NOMO-1 treated with dmso at 0.1 percent for 144 hours (cell line): ENCODE measurements at regions not wholly inside any gene's neighbourhood (a gene's known extent, or its start where the extent isn't known, plus 50 kb on each side); places are given as distances from the start of the nearest gene placed in this dataset.
"Not testable (repeated sequence)": the region's sequence is repeated elsewhere in the genome, so short reads cannot be mapped to it uniquely, and the experiment has no call there.

Experiments
- DNase-seq: peaks from one replicate; lab custom pipeline; 2025; ENCODE audit not compliant: unreplicated experiment; lab: John Stamatoyannopoulos, UW

DNA sequence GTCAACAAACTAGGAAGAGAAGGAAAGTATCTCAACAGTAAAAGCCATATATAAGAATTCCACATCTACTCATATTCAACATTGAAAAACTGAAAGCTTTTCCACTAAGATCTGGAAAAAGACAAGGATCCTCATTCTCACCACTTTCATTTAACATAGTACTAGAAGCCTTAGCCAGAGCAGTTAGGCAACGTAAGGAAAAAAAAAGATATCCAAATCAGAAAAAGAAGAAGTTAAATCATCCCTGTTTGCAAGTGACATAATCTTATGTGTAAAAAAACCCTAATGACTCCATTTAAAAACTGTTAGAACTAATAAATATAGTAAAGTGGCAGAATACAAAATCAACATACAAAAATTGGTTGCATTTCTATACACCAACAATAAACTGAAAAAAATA lies 426.2 kb downstream of the BCAT1 start:
- DNase-seq: peak; percentile 6

DNA sequence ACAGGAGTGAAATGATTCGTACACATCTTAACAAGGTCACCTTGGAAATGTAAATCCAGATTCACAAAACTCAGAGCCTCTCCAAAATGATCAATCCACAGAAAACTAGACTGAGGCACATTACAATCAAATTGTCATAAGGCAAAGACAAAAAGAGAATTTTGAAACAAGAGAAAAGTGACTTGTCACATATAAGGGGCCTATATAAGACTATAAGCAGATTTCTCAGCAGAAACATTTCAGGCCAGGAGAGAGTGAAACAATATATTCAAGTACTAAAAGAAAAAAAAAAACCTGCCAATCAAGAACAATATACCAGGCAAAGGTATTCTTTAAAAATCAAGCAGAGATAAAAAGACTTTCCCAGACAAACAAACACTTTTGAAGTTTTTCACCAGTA lies 429.1 kb downstream of the BCAT1 start:
- DNase-seq: no peak

DNA sequence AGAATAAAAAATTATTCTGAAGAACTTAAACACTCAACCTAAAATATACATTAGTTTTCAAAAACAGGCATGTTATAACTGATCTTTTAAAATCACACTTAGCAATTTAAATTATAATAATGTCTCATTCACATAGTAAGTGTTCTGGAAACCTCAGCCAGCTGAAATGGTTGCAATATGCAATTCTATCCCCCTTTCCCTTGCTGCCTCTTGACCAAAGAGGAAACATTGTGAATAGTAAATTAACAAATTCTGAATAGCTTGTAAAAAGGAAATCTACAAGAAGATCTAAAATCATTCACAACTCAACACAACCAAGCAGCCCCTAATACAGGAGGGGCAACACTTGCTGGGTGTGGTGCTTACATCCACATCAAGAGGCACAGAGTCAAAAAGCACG lies 431.9 kb downstream of the BCAT1 start:
- DNase-seq: no peak

DNA sequence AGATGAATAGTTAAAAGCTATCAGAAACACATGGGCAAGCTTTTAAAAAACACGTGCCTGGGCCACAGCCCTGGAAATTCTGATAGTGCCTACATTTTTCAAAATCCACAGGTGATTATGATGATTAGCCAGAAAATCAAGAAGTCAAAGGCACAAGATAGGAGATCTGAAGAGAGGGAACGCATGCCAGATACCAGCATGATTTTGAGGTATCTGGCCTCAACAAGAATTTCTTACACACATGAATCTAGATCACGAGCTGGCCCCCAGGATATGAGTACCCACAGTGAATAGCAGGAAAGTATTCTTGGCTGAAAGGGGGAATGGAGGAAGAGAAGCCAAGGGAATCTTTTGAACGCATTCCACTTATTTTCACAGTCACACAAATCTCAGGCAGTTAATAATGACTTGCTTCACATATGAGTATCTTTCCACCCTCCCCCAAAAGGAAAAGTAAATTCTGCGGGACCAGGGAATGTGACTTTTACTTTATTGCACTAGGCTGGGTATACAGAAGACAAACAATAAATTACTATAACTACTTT lies 438.2 kb downstream of the BCAT1 start:
- no peak for DNase-seq

DNA sequence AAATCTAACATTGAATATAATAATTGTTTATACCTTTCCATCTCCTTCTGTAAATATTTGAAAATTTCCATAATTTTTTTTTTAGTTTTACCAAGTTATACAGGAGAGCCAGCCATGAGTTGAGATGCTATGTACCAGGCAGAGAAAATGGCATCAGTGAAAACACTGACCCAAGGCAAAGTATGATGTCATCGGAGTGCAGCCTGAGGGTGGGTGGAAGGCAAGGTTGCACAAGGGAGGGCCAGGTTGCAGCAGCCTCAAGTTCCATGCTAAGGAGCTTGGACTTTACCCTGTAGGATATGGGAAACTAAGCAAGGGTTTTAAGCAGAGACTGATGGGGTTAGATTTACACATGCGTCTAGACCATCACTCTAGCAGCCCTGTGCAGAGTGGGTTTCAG lies 441.1 kb downstream of the BCAT1 start:
- no peak for DNase-seq

DNA sequence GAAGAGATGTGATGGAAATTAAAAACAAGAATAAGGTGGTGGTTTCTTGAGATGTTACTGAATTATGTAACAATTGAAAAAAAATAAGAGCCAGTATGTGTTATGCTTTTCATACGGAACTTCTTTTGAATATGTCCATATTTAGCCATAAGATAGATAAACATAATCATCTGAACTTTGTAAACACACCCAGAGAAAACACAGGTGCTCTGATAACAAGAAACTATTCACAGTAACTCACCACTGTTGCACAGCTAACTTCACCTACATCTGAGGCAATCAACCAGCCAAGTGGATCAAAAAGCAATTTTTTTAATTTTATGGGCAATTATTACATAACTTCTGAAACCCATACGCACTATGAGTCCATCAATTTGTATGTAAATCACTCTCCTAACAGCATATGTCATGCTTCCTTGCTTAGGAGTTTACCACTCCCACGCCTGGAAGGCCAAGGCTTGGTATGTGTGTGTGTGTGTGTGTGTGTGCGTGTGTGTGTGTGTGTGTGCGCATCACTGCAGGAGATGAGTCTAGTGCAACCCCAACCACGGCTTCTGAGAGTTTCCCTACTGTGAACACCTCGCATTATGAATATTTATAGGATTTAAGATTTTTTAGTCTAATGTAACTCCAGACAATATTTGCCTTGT lies 443.4 kb downstream of the BCAT1 start:
- no peak for DNase-seq

DNA sequence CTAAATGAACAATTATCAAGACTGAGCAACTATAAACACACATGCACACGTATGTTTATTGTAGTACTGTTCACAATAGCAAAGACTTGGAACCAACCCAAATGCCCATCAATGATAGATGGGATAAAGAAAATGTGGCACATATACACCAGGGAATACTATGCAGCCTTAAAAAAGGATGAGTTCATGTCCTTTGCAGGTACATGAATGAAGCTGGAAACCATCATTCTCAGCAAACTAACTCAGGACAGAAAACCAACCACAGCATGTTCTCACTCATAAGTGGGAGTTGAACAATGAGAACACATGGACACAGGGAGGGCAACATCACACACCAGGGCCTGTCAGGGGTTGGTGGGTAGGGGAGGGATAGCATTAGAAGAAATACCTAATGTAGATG lies 445.4 kb downstream of the BCAT1 start:
- DNase-seq: not testable (repeated sequence)

DNA sequence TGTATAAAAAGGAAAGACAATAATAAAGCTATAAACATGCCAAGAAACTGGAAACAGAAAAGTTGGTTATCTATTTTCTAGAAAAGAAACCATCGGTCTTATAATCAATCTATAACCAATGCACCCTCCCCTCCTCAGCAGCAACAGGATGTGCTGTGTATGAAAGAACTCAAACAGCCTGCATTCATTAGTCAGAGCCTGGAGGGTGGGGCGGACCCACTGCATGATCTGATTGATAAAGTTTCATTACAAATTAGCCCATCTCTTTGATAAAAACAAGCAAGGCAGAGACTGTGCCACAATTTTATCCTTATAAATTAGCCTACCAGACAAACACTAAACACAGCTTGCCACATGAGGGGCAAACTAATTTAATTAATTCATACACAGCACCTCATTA lies 448.1 kb downstream of the BCAT1 start:
- no peak for DNase-seq

DNA sequence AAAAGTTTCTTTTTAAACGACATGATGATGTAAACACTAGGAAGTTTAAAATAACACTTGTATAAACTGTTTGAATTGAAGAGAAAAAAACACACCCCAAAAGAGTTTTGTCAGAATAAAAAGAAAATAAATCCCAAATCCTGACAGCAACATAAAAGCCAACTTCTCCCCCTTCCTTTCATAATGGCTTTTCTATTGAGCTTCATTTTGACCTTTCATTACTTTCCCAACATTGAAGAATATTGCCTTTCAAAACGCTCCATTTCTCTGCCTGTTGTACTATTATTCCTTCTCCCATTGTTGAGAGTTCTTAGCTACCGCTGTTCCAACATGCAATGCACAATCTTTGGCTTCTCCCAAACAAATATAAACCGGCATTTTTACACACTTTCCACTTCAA lies 448.5 kb downstream of the BCAT1 start:
- no peak for DNase-seq

DNA sequence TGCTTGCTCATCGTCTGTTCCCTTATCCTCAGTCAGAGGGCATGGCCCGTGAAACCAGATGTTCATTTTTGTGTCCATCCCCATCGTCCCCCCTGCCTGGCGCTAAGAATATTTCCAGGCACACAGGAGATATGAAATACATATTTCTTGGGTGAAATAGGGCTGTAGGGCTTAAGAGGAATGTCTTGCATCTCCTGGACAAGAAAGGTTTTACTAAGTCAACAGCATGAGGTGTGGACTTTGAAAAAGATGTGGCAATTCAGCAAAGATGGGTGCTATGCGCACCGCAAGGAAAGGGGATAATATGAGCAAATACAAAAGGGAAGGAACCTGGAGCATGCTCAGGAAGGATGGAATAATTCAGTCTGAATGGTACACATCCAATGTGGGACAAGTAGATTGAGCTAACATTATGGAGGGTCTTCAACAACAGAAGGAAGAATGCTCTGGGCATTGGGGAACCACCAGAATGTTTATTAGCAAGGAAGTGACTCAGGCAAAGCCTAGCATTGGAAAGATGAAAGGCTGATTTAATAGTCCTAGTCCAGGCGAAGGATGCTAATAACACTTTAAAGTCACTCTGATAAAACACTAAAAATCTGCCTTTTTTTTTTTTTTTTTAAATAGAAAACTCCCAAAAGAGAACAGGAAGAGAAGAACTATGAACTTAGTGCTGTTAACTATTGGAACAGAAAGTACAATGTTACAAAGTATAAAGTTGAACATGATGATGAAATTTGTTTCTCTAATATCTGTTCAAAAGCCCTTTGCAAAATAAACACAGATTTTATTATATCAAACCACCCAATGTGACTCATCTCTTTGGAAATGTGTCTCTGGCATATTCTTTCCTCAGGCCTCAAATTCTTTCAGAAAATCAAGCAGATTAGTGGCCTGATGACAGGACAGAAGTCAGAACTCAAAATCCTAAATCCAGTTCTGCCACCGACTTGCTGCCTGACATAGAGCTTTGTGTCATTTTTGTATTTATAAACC lies 449.5 kb downstream of the BCAT1 start:
- no peak for DNase-seq

DNA sequence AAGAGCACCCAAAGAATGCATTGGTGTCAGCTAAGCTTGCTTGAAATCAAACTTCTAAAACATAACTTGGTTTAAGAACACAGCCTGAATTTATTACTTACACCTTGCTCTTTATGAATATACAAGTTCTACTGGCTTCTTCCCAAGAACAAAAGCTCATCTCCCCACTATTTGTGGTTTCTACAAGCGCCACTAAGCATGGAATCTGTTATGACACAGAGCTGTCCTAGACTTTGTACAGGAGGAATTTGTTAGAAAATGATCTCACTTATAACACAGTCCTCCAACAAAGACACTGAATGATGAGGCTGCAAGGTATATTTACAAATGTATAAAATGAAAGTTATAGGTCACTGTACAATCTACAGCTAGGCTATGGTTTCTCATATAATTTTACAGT lies 452.1 kb downstream of the BCAT1 start:
- no peak for DNase-seq

DNA sequence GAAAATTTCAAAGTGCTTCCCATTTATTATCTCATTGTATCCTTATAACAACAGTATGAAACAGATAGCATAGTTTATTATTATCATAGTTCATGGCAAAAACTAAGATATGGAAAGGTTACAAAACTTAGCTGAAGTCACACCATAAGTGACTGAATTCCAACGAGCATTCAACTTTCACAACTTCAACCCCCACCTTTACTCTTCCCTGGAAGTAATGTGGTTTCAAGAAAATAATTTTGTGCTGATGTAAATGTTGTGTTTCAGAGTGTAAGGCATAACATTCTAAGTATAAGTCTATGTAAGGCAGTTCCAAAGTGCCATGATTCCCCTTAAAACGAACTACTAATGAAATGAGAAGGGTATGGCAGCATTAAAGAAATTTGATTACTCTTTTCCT lies 454.5 kb downstream of the BCAT1 start:
- no peak for DNase-seq

DNA sequence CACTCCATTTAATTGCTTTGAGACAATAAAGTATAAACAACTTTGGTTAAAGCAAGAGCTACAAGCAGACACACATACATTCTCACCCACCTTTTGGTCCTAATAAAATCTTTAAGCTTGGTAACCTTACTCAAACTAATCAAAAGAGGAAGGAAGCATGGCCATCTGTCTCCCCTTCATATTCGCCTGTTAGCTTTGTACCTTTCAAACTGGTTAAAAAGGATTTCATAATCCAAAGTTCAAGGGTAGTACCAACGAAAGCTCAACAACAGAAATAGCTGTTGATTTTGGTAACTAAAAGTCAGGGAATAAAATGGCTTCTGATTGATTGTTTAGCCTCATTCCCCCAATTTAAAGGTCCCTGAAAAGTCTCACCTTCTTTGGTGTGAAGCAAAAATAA lies 456.9 kb downstream of the BCAT1 start:
- DNase-seq: peak; percentile 49

DNA sequence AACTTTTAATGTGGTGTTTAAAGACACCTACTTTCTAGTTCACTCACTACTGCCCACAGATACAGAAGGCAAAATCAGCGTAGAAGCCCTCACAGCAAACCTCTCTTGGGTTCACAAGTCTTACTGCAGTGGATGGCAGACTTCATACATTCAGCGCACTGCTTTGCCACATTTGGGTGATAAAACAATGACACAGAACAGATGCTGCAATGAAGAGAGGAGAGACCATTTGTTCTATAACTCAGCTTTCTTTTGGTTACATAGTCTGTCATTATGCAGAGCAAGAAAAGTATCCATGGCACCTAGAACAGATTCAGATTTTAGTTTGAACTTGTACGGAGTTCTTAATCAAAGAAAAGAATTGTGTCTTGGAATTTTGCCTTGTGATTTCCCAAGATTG lies 459.0 kb downstream of the BCAT1 start:
- no peak for DNase-seq

DNA sequence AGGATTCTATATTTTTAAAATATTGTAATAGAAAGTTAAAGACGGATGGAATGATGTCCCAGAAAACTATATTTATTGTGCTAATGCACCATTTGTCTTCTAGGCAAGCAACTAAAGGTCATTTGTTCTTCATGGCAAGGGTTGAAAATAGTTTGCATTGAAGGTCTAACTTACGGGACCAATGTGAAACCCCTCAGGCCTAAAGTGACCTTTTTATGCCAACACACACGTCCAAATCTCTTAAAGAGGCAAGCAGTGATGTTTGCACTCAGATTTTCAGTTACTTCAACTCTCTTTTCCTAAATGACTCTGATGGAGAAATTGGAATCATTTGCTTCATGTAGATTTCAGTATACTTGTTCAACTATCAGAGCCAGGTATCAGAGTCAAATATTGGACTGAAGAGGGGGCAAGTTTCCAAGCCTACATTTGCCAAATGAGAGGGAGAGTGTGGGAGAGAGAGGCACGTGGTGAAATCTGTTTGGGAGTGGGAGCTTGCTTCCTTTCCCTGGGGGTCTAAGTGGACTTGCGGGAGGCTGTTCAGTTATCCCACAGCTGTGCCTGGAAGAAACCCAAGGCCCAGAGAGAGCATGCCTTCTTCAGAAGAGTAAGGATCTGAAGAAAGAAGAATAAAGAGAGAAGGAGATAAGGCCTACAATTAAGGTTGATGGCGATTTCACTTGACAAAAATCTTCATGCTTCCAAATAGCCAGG lies 459.8 kb downstream of the BCAT1 start:
- no peak for DNase-seq

DNA sequence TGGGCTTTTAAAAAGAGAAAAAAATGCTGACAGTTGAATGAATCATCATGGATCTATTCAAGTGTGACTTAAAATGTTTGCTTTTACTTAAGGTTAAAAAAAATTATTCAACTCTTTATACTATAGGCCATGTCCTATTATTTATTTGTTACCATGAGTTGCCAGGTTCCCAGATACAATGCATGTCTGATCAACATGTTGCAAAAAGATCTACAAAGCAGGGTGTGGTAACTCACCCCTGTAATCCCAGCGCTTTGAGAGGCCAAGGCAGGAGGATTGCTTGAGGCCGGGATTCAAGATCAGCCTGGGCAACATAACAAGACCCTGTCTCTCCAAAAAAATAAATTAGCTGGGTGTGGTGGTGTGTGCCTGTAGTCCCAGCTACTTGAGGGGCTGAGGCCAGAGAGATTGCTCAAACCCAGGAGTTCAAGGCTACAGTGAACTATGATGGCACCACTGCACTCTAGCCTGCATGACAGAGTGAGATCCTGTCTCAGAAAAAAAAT lies 460.8 kb downstream of the BCAT1 start:
- DNase-seq: no peak

DNA sequence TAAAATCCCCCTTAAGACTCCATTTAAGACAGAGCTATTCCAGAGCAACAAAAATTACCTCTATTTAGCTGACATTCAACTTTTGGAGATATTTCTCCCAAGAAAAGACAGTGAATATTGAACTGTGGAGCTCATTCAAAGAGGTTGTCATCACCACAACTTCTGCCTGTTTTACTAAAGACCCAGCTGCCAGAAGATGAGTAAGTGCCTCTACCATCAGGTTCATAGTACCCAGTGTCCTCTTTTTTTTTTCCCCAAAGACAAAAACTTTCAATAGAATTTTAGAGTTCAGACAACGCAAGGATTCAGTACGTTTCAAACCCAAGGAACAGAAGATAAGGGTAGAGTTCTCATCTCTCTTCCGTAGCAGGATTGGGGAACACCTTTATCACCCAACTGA lies 461.3 kb downstream of the BCAT1 start:
- no peak for DNase-seq

DNA sequence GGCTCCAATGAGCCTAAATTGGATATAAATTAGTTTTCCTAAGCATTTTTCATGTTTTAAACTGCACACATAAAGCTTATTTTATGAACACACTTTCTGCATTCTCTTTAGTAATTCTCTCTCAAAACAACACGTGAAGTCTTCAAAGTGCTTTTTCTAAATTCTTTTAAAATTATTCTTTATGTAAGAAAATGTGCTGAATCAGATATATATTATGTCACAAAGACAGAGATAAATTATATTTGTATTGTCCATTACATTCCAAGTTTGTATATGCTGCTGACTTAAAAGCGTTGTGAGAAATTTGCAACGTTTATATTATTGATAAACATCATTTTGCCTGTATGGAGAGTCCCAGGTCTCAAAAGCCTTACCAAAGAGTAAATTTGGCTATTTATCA lies 465.2 kb downstream of the BCAT1 start:
- no peak for DNase-seq

DNA sequence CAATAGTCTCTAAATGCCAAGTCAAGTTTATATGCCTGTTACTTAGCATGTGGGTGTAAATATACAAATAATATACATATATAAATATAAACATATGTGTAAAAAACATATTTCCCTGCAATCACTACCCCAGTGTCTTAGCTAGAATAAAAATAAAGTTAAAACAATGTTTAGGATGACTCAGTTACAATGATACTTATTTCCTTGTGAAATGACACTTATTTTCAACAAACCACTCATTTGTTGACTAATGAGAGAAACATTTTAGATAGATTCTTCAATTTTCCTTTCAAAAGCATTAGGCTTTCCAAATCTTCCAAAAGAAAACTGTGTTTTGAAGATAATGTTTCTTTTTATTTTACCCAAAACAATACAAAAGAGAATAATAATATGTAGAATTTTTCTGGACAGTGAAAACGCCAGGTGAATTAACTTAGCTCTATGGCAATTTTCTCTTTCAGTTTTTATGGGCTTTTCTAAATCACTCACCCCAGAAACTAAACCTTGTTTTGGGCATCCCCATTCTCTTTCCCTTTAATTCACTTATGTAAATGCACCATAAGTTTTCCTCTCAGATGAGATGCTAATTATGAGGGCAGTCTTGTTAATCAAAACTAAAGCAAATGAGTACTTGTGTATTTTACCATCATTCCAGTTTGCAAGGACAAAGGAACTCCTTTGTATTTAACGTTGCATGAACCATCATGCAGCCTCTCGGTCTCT lies 465.9 kb downstream of the BCAT1 start:
- DNase-seq: no peak

DNA sequence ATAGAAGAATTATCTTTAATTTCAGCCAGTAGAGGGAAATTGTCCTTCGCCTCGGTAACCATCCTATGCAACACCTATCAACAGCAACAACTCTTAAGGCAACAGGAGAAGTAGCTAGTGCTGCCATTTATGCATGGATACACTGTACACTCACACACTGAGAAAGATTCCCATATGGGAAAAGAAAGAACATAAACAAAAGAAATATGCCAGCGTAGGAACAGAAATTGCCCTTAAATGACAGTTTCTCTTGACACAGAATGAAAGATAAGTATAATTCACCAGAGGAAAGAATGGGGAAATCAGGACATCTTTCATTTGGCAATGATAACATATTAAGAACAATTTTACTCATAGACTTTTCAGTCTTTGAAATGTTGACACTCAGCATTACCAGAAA lies 466.9 kb downstream of the BCAT1 start:
- no peak for DNase-seq
